ENCODE measurements at regions not wholly inside any gene's neighbourhood (a gene's known extent, or its start where the extent isn't known, plus 50 kb on each side); places are given as distances from the start of the nearest gene placed in this dataset.

DNA sequence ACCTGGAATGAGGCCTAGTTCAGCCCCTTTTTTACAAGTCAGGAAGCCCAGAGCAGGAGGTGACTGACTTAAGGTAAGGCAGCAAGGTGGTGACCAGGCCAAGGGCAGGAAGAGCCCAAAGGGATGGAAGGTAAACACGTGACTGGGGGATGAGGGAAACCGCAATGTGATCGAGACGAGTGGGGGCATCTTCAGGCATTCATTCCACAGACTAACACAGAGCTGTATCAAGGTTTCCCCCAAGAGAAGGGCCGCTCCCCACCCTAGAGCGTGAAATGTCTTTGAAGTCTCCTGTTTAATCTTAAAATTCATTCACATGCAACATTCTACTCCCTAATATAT lies 76.3 kb upstream of the PIM1 start:
- H3K4me3 ChIP-seq: no peak overlapping the region
- H3K36me3 ChIP-seq: no peaks in the 10 kb centered on the region
- H3K4me1 ChIP-seq: peaks cover 0 to 15% (median 10%) of the 10 kb centered on the region in 4 donors
- no peak overlapping the region for H3K27ac ChIP-seq
- DNase-seq (no peak), ATAC-seq (ENCODE audit: low FRiP score in 2 of 2) (no peak)
- WGBS, 2 donors: 77 to 78% methylated on average over 6 of the region's 6 CpGs
- H3K9me3 ChIP-seq: no peaks in the 10 kb centered on the region
- no peak for TF ChIP-seq POLR2AphosphoS5 (IDR thresholded peaks at IDR 0.05)
- no peak for TF ChIP-seq POLR2A (IDR thresholded peaks at IDR 0.05)
- TF ChIP-seq, protein P1, sequence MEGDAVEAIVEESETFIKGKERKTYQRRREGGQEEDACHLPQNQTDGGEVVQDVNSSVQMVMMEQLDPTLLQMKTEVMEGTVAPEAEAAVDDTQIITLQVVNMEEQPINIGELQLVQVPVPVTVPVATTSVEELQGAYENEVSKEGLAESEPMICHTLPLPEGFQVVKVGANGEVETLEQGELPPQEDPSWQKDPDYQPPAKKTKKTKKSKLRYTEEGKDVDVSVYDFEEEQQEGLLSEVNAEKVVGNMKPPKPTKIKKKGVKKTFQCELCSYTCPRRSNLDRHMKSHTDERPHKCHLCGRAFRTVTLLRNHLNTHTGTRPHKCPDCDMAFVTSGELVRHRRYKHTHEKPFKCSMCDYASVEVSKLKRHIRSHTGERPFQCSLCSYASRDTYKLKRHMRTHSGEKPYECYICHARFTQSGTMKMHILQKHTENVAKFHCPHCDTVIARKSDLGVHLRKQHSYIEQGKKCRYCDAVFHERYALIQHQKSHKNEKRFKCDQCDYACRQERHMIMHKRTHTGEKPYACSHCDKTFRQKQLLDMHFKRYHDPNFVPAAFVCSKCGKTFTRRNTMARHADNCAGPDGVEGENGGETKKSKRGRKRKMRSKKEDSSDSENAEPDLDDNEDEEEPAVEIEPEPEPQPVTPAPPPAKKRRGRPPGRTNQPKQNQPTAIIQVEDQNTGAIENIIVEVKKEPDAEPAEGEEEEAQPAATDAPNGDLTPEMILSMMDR (IDR thresholded peaks at IDR 0.05): no peak
- no peak for TF ChIP-seq EP300 (IDR thresholded peaks at IDR 0.05)
- H3K27me3 ChIP-seq: no peaks in the 10 kb centered on the region

GRCh38 chr6:37095997-37096396 lies 74.0 kb upstream of the PIM1 start:
- 67 to 74% methylated on average over 1 of the region's 1 CpG for WGBS, 2 donors
- Histone ChIP-seq H3K4me1 (peaks cover 0 to 15% (median 10%) of the 10 kb centered on the region in 4 donors), H3K27ac (no peak overlapping the region), H3K27me3 (no peaks in the 10 kb centered on the region), H3K4me3 (no peak overlapping the region), H3K9me3 (no peaks in the 10 kb centered on the region), H3K36me3 (no peaks in the 10 kb centered on the region)
- TF ChIP-seq POLR2A (IDR thresholded peaks at IDR 0.05) (no peak), EP300 (IDR thresholded peaks at IDR 0.05) (peak in 1 of 4 donors; percentile 45), POLR2AphosphoS5 (IDR thresholded peaks at IDR 0.05) (peak in 1 of 2 donors; percentile 24)
- TF ChIP-seq, protein P1 (IDR thresholded peaks at IDR 0.05): no peak
- peak in 1 of 2 donors; percentile 28 for ATAC-seq (ENCODE audit: low FRiP score in 2 of 2)
- no peak for DNase-seq

DNA sequence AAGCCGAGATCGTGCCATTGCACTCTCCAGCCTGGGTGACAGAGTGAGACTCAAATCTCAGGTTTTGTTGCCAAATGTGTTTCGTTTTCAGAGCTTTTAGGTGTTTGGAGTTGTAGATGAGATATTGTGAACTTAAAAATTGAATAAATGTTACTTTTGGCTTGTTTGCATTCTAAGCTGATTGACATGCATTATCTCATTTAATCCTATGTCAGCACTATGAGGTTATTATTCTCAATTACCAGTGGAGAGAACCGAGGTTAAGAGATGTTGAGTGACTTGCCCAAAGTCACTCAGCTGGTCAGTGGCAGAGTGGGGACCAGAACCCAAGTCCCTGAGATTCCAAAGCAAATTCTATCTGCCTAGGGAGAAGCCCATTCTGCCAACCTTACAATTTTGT lies 72.6 kb upstream of the PIM1 start:
- H3K36me3 ChIP-seq: no peaks in the 10 kb centered on the region
- H3K9me3 ChIP-seq: no peaks in the 10 kb centered on the region
- no peaks in the 10 kb centered on the region for H3K27me3 ChIP-seq
- ATAC-seq (ENCODE audit: low FRiP score in 2 of 2) (no peak), DNase-seq (no peak)
- no peak overlapping the region for H3K4me3 ChIP-seq
- WGBS, 2 donors: 87 to 93% methylated on average over 4 of the region's 4 CpGs
- H3K27ac ChIP-seq: no peak overlapping the region
- peaks cover 7 to 21% (median 16%) of the 10 kb centered on the region in 4 donors for H3K4me1 ChIP-seq
- TF ChIP-seq, protein P1 (IDR thresholded peaks at IDR 0.05): no peak

- no peak overlapping the region for H3K27ac ChIP-seq
- WGBS, 2 donors: 76 to 81% methylated on average over 2 of the region's 2 CpGs
- TF ChIP-seq, protein P1 (IDR thresholded peaks at IDR 0.05): no peak
- TF ChIP-seq POLR2AphosphoS5 (IDR thresholded peaks at IDR 0.05): peak; percentile 26 to 66
- peak in 1 of 4 donors; percentile 72 for TF ChIP-seq EP300 (IDR thresholded peaks at IDR 0.05)
- peak in 1 of 4 donors; percentile 10 for TF ChIP-seq POLR2A (IDR thresholded peaks at IDR 0.05)
Observed at GRCh38 chr6:37099442-37099841, 70.5 kb upstream of the PIM1 start.

DNA sequence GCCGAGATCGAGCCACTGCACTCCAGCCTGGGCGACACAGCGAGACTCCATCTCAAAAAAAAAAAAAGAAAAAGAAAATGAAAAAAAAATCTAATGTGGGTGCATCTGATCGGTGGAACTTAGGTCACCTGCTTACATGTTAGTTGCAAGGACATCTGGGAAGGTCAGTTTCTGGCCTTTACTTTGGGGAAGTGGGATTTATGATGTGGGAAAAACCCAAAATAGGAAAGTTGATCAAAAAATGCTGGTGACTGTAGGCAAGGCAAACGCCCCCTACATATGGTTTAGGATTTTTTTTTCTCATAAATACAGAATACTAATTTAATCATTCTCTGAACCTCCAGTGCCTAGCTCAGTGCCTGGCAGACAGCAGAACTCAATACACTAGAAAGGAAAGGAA lies 69.2 kb upstream of the PIM1 start:
- peaks cover 24 to 33% (median 27%) of the 10 kb centered on the region in 4 donors for H3K4me1 ChIP-seq
- no peak overlapping the region for H3K27ac ChIP-seq
- H3K9me3 ChIP-seq: no peaks in the 10 kb centered on the region
- no peak for ATAC-seq (ENCODE audit: low FRiP score in 2 of 2)
- H3K27me3 ChIP-seq: no peaks in the 10 kb centered on the region
- 90% methylated on average over 6 of the region's 6 CpGs for WGBS, 2 donors
- TF ChIP-seq POLR2A (IDR thresholded peaks at IDR 0.05) (no peak), POLR2AphosphoS5 (IDR thresholded peaks at IDR 0.05) (no peak), EP300 (IDR thresholded peaks at IDR 0.05) (no peak)
- TF ChIP-seq, protein P1 (IDR thresholded peaks at IDR 0.05): no peak
- H3K4me3 ChIP-seq: no peak overlapping the region
- no peaks in the 10 kb centered on the region for H3K36me3 ChIP-seq
- DNase-seq: no peak

More at GRCh38 chr6:37099442-37099841, 70.5 kb upstream of the PIM1 start:
- DNase-seq (peak in 1 of 2 donors; percentile 47), ATAC-seq (ENCODE audit: low FRiP score in 2 of 2) (no peak)
- Histone ChIP-seq H3K4me1 (peaks cover 24 to 37% (median 33%) of the 10 kb centered on the region in 4 donors), H3K36me3 (no peaks in the 10 kb centered on the region), H3K4me3 (no peak overlapping the region), H3K9me3 (no peaks in the 10 kb centered on the region), H3K27me3 (no peaks in the 10 kb centered on the region)
